Right lobe of liver (tissue), 6 donors: ENCODE measurements at regions not wholly inside any gene's neighbourhood (a gene's known extent, or its start where the extent isn't known, plus 50 kb on each side); places are given as distances from the start of the nearest gene placed in this dataset.
A peak's percentile ranks its signal among the peaks of the same experiment; 100 is the strongest.

Experiments used
- ATAC-seq, 4 donors: fragments of 200-7000 bp; cut with Tn5 transposase; one replicate each; pipeline ENCODE4 v1.9.1; 2020; ENCODE audit warnings: mild to moderate bottlenecking in 4 of 4, moderate library complexity in 4 of 4
- DNase-seq, 3 donors: peaks; one replicate each; pipeline ENCODE4 v3.0.0-alpha.2; 2020
- H3K27ac ChIP-seq, 3 donors: fragments of 200-600 bp; one replicate each; pipeline ENCODE4 v1.8.0; 2022
- H3K27me3 ChIP-seq, 2 donors: fragments of 200-600 bp; one replicate each; pipeline ENCODE4 v1.8.0; 2022
- H3K36me3 ChIP-seq, 4 donors: fragments of 200-600 bp; sonication (generic) in 1 of 4; one replicate each; pipeline versions ENCODE4 v1.5.1 to v1.8.0; 2017 to 2022; ENCODE audit warnings: control low read depth in 1 of 4
- H3K4me1 ChIP-seq, 4 donors: fragments of 200-600 bp; sonication (generic) in 1 of 4; one replicate each; pipeline versions ENCODE4 v1.5.1 to v1.8.0; 2017 to 2022; ENCODE audit warnings: control low read depth in 1 of 4
- H3K4me3 ChIP-seq, 3 donors: fragments of 200-600 bp; one replicate each; pipeline ENCODE4 v1.8.0; 2022
- H3K9me3 ChIP-seq, 4 donors: fragments of 200-600 bp; sonication (generic) in 1 of 4; one replicate each; pipeline versions ENCODE4 v1.5.1 to v1.8.0; 2017 to 2022; ENCODE audit warnings: control low read depth in 1 of 4
- POLR2A ChIP-seq: fragments of 450-650 bp; IDR thresholded peaks from one replicate; pipeline ENCODE4 v1.6.1; 2017; ENCODE audit warnings: antibody characterized with exemption, mild to moderate bottlenecking
- WGBS: methylation state at CpG from one replicate; pipeline ENCODE4 v1.1.6; 2018; ENCODE audit warnings: low coverage, low lambda C conversion rate; ENCODE audit not compliant: insufficient coverage; ENCODE audit errors: missing lambda C conversion rate; 5-methylcytosine and 5-hydroxymethylcytosine counted together
- intact Hi-C, 2 donors: fragments of 100-400 bp; cut with DNase I; formaldehyde crosslinking; loops; one replicate each; pipeline versions ENCODE4 v1.11.2 to v1.14.1; 2022
- TF ChIP-seq, protein P1 (sequence below), 4 donors: fragments of 200-600 bp in 3 of 4; fragments of 450-650 bp in 1 of 4; IDR thresholded peaks; one replicate each; pipeline versions ENCODE4 v1.5.1 to v1.8.0; 2016 to 2022; ENCODE audit warnings: antibody characterized with exemption in 4 of 4, mild to moderate bottlenecking in 2 of 4
- donor health status: DM: no; HTN: yes; CAD: no.
- donor health status: DM: no; HTN: no; CAD: no.
- donor health status: DM: no; HTN: no; CAD: no.
- donor health status: DM: no; HTN: yes; CAD: no.
- donor health status: DM: no; HTN: yes; CAD: no.

DNA sequence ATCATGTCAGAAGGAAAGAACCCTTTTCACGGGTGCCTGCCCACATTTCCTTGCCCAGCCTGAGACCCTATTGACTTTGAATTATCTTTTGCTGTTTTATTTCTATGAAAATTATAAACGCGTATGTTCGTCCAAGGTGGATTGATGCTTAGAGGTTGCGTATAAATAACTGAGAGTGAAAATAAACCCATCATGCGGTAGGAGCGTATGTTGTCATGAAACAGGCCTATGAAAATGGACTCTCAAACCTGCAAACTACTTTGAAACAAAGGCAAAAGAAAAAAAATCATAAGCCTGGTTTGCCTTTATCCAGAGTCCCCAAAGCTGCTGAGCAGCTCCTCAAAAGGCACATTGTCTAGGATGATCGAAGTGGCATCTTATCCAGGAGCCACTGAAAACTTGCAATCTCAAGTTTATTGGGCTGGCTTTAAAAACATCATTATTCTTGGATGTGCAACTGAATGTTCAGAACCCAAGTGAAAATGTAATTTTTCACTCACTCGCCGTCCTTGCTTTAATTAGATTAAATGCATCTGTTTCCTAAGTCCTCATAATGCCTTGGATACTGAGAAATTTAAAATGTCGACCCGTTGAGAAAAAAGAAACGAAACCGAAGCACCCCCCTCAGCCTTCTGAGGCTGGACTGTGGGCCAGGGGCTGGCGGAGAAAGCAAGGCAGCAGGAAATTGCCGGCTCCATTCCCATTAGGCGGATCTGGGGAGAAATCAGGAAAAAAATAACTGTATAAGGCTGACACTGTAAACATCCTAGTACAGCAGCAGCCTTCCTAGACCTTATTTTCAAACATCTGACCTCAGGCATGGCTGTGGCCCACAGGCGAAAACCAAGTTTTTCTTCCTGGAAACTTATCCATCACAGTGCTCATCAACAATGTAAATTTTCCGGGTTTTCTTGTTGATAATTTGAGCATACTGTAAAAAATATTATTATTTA lies 82.9 kb upstream of the PPARA start:
- Histone ChIP-seq H3K36me3 (no peaks in the 10 kb centered on the region), H3K4me1 (peaks cover 0 to 33% (median 8%) of the 10 kb centered on the region in 4 donors), H3K27me3 (no peaks in the 10 kb centered on the region), H3K4me3 (no peak overlapping the region), H3K9me3 (no peaks in the 10 kb centered on the region), H3K27ac (peak overlapping the region; percentile 97 to 100 (median 99))
- WGBS = 36% methylated on average over 19 of the region's 19 CpGs
- DNase-seq (peak; percentile 14 to 42 (median 22)), ATAC-seq (no peak)
- intact Hi-C loops = no loop called here
- TF ChIP-seq POLR2A = no peak
- TF ChIP-seq, protein P1, sequence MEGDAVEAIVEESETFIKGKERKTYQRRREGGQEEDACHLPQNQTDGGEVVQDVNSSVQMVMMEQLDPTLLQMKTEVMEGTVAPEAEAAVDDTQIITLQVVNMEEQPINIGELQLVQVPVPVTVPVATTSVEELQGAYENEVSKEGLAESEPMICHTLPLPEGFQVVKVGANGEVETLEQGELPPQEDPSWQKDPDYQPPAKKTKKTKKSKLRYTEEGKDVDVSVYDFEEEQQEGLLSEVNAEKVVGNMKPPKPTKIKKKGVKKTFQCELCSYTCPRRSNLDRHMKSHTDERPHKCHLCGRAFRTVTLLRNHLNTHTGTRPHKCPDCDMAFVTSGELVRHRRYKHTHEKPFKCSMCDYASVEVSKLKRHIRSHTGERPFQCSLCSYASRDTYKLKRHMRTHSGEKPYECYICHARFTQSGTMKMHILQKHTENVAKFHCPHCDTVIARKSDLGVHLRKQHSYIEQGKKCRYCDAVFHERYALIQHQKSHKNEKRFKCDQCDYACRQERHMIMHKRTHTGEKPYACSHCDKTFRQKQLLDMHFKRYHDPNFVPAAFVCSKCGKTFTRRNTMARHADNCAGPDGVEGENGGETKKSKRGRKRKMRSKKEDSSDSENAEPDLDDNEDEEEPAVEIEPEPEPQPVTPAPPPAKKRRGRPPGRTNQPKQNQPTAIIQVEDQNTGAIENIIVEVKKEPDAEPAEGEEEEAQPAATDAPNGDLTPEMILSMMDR (IDR thresholded peaks at IDR 0.05) = no peak

DNA sequence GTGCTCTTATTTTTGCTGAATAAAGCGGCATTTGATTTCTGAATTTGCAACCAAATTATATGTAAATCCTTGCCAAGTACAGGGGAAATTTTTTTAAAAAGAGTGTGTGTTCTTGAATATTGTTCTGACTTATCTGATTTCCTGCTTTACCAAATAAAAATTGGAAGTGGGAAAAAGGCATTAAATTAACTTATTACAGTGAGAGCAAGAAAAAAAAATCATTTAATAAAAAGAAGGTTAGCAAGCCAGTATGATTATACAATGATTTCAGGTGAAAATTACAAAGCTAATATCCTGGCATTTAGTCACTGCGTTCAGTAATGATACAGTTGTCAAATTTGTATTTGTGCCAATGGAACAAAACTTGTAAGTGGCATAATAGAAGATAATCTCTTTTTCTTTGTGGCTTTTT lies 82.1 kb upstream of the PPARA start:
- Histone ChIP-seq H3K27ac (peak overlapping the region; percentile 97 to 100 (median 99)), H3K27me3 (no peaks in the 10 kb centered on the region), H3K4me1 (peaks cover 0 to 33% (median 8%) of the 10 kb centered on the region in 4 donors), H3K36me3 (no peaks in the 10 kb centered on the region), H3K9me3 (no peaks in the 10 kb centered on the region), H3K4me3 (no peak overlapping the region)
- TF ChIP-seq POLR2A = no peak
- TF ChIP-seq, protein P1 (IDR thresholded peaks at IDR 0.05) = no peak
- WGBS = 40% methylated on average over 2 of the region's 2 CpGs
- ATAC-seq (no peak), DNase-seq (no peak)
- intact Hi-C loops = no loop called here

DNA sequence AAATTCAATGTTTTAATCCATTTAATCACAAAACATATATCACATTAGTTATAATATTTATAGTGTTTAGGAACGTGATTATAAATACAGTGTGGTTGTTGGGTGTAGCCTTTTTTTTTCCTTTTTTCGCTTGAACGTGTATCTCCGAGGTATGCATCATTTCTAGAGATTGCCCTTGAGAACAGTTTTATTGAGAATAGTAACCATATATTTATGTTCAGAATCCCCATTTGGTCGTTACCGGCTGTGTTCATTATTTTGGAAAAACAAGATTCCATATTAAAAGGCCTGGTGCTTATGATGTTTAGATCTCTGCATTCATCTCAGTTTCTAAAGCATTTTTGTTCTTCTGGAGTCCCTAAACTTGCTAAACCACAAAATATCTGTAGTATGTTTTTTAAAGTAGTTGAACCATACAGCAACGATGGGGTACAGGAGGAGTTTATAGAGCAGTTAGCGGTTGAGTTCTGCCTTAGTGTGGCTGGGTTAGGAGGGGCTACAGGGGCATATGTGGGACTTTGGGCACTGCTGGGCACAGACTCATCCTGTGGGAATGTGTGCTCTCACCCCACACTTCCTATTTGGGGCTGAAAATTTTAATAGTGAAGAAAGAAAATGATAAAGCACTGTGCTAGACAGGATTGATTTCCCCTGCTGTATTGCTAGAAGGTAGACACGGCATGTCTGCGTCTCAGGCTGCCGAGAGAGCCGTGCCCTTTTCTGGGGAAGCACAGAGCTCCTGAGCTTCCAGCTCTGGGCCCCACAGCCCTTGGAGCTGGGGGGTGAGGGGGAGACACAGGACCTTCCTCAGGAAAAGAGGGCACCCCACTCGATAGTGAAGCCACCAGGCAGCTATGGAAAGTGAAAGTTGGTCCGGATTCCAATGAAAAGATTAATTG lies 81.5 kb upstream of the PPARA start:
- DNase-seq = peak; percentile 33 to 55 (median 50)
- WGBS = 4% methylated on average over 14 of the region's 14 CpGs
- Histone ChIP-seq H3K27me3 (no peaks in the 10 kb centered on the region), H3K9me3 (no peaks in the 10 kb centered on the region), H3K27ac (peak overlapping the region; percentile 97 to 100 (median 99)), H3K4me1 (peaks cover 0 to 33% (median 8%) of the 10 kb centered on the region in 4 donors), H3K4me3 (peak overlapping the region; percentile 70 to 84 (median 78)), H3K36me3 (no peaks in the 10 kb centered on the region)
- ATAC-seq = peak in 1 of 4 donors; percentile 5
- TF ChIP-seq, protein P1 (IDR thresholded peaks at IDR 0.05) = no peak
- TF ChIP-seq POLR2A = no peak
- intact Hi-C loops = no loop called here

DNA sequence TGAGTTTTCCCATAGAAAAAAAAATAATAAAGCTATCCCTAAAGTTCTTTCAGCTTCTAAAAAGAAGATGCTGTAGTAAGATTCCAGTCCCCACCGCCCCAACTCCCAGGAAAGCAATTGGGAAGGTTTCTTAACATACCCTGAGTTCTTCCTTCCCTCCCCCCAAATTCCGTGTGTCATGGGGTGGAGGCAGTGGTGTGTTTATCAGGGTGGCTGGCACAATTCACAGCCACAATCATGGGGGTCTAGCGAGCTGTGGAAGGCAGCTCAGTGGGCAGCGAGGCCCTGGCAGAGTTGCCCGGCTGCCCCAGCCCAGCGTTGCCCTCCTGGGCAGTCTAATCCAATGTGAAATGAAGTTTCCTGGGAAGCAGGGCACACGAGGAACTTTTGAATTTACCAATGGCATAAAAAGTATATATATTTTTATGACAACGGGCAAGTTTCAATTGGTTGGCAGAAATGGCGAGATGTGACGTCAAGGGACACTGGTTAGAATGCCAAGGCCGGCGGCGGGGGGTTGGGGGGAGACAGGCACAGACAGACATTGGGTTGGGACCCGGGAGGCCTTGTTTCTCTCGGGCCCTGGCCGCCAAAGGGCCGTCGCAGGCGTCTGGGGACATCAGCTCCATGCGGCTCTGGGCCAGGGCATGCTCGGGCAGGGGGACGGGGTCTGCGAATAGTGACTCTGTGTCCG lies 80.7 kb upstream of the PPARA start:
- 5% methylated on average over 15 of the region's 24 CpGs for WGBS
- DNase-seq (peak; percentile 90 to 91 (median 91)), ATAC-seq (peak; percentile 55 to 59 (median 58))
- H3K9me3 ChIP-seq = no peaks in the 10 kb centered on the region
- H3K27me3 ChIP-seq = no peaks in the 10 kb centered on the region
- H3K4me3 ChIP-seq = peak overlapping the region; percentile 70 to 84 (median 78)
- peaks cover 0 to 39% (median 9%) of the 10 kb centered on the region in 4 donors for H3K4me1 ChIP-seq
- TF ChIP-seq, protein P1 (IDR thresholded peaks at IDR 0.05) = no peak
- peak; percentile 86 for TF ChIP-seq POLR2A
- no peaks in the 10 kb centered on the region for H3K36me3 ChIP-seq
- peak overlapping the region; percentile 97 to 100 (median 99) for H3K27ac ChIP-seq
- intact Hi-C loops = no loop called here
